Keratinocyte (primary cell): ENCODE measurements at regions not wholly inside any gene's neighbourhood (a gene's known extent, or its start where the extent isn't known, plus 50 kb on each side); places are given as distances from the start of the nearest gene placed in this dataset.
"Not testable (repeated sequence)": the region's sequence is repeated elsewhere in the genome, so short reads cannot be mapped to it uniquely, and the experiment has no call there.

ENCODE experiments used
- DNase-seq: peaks from one replicate; pipeline ENCODE4 v3.0.0-alpha.2; 2011; ENCODE audit warnings: low read depth, missing footprints, low spot score
- FAIRE-seq: peaks from 2 replicates; lab custom pipeline; 2011; peaks lifted over from hg19 to GRCh38; lab: Jason Lieb, UNC
- H2AFZ ChIP-seq: 2 replicates; pipeline ENCODE4 v1.6.0; 2012; ENCODE audit warnings: low read length, control low read depth, inconsistent platforms; ENCODE audit not compliant: control insufficient read depth
- H3K27ac ChIP-seq: 2 replicates; pipeline ENCODE4 v1.5.1; 2011; ENCODE audit warnings: low read length; ENCODE audit not compliant: control insufficient read depth, insufficient read depth
- H3K27me3 ChIP-seq: 3 replicates; pipeline ENCODE4 v1.6.0; 2011; ENCODE audit warnings: low read length; ENCODE audit not compliant: control insufficient read depth, insufficient read depth; ENCODE audit errors: extremely low read depth
- H3K36me3 ChIP-seq, 2 experiments: 2 replicates in 1 of 2; 3 replicates in 1 of 2; pipeline ENCODE4 v1.5.1; 2011; ENCODE audit warnings: low read length in 2 of 2, mild to moderate bottlenecking in 1 of 2; ENCODE audit not compliant: control insufficient read depth in 2 of 2, insufficient read depth in 2 of 2; ENCODE audit errors: extremely low read depth in 1 of 2
- H3K4me1 ChIP-seq: 3 replicates; pipeline ENCODE4 v1.5.1; 2011; ENCODE audit warnings: low read length; ENCODE audit not compliant: control insufficient read depth, insufficient read depth; ENCODE audit errors: extremely low read depth
- H3K4me2 ChIP-seq: 3 replicates; pipeline ENCODE4 v1.6.0; 2011; ENCODE audit warnings: low read depth, low read length; ENCODE audit not compliant: control insufficient read depth, insufficient read depth; ENCODE audit errors: extremely low read depth
- H3K4me3 ChIP-seq, 3 experiments: fragments of 200-600 bp in 1 of 3; sonication (generic) in 1 of 3; 2 replicates in 2 of 3; 3 replicates in 1 of 3; pipeline ENCODE4 v1.5.1; 2011 to 2016; ENCODE audit warnings: low read length in 3 of 3, mild to moderate bottlenecking in 3 of 3, control low read depth in 2 of 3, inconsistent platforms in 1 of 3, low read depth in 1 of 3, mixed read lengths in 1 of 3, mixed run types in 1 of 3, moderate library complexity in 1 of 3; ENCODE audit not compliant: control insufficient read depth in 2 of 3, insufficient read depth in 2 of 3; ENCODE audit errors: extremely low read depth in 1 of 3
- H3K79me2 ChIP-seq: 2 replicates; pipeline ENCODE4 v1.6.0; 2012; ENCODE audit warnings: low read length; ENCODE audit not compliant: control insufficient read depth, insufficient read depth
- H3K9ac ChIP-seq: 3 replicates; pipeline ENCODE4 v1.6.0; 2011; ENCODE audit warnings: low read length; ENCODE audit not compliant: control insufficient read depth, insufficient read depth; ENCODE audit errors: extremely low read depth
- H3K9me1 ChIP-seq: 3 replicates; pipeline ENCODE4 v1.6.0; 2011; ENCODE audit warnings: low read length; ENCODE audit not compliant: control insufficient read depth, insufficient read depth; ENCODE audit errors: extremely low read depth
- H3K9me3 ChIP-seq: 2 replicates; pipeline ENCODE4 v1.5.1; 2012; ENCODE audit warnings: low read depth, low read length; ENCODE audit not compliant: control insufficient read depth
- H4K20me1 ChIP-seq: 3 replicates; pipeline ENCODE4 v1.6.0; 2011; ENCODE audit warnings: low read length; ENCODE audit not compliant: control insufficient read depth, insufficient read depth; ENCODE audit errors: extremely low read depth
- EZH2 ChIP-seq: IDR thresholded peaks from one replicate; pipeline ENCODE4 v1.6.1; 2012; ENCODE audit warnings: inconsistent platforms, mild to moderate bottlenecking, low read length, moderate library complexity
- dilution Hi-C: fragments of 300-500 bp; cut with MboI; formaldehyde crosslinking; loops from one replicate; pipeline ENCODE4 v1.7.0; 2020; ENCODE audit warnings: low sequenced_read_pairs; ENCODE audit not compliant: extremely low pct_ligation_motif_present
- TF ChIP-seq, protein P1 (sequence below), 3 experiments: IDR thresholded peaks in 1 of 3; conservative IDR thresholded peaks in 1 of 3; optimal IDR thresholded peaks in 1 of 3; 2 replicates in 2 of 3; 3 replicates in 1 of 3; pipeline versions ENCODE3 to v1.5.1; 2011; ENCODE audit warnings: low read length in 3 of 3, mild to moderate bottlenecking in 3 of 3, moderate library complexity in 2 of 3, control low read depth in 1 of 3, inconsistent platforms in 1 of 3; ENCODE audit not compliant: insufficient read depth in 2 of 3; ENCODE audit errors: extremely low read depth in 1 of 3

DNA sequence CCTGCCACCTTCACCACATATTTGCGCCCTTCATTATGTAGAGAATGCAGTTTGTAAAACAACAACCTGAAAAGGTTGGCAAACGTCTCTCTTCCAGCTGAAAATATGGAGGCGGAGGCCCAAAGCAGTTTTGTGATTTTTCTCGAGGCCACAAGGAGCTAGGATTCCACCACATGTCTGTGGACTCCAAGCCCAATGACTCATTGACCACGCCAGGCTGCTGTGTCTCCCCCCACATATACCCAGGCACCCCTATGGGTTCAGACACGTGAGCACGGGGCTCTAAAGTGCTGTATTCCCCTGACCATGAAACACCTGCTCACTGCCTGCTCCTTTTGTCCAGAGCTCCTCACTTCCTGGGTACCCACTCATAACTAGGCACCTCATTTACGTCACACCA, 121.4 kb upstream of the CDH5 start:
- TF ChIP-seq, protein P1, sequence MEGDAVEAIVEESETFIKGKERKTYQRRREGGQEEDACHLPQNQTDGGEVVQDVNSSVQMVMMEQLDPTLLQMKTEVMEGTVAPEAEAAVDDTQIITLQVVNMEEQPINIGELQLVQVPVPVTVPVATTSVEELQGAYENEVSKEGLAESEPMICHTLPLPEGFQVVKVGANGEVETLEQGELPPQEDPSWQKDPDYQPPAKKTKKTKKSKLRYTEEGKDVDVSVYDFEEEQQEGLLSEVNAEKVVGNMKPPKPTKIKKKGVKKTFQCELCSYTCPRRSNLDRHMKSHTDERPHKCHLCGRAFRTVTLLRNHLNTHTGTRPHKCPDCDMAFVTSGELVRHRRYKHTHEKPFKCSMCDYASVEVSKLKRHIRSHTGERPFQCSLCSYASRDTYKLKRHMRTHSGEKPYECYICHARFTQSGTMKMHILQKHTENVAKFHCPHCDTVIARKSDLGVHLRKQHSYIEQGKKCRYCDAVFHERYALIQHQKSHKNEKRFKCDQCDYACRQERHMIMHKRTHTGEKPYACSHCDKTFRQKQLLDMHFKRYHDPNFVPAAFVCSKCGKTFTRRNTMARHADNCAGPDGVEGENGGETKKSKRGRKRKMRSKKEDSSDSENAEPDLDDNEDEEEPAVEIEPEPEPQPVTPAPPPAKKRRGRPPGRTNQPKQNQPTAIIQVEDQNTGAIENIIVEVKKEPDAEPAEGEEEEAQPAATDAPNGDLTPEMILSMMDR (optimal IDR thresholded peaks at IDR 0.05 in 1 of 3, IDR thresholded peaks at IDR 0.05 in 1 of 3, conservative IDR thresholded peaks at IDR 0.05 in 1 of 3; ENCODE audit: extremely low read depth in 1 of 3, insufficient read depth in 2 of 3, low read length in 3 of 3) = no peak
- TF ChIP-seq EZH2 = no peak
- H3K27me3 ChIP-seq = no peaks in the 10 kb centered on the region
- no peaks in the 10 kb centered on the region for H3K36me3 ChIP-seq
- no peaks in the 10 kb centered on the region for H3K9me1 ChIP-seq
- no peak overlapping the region for H2AFZ ChIP-seq
- no peak overlapping the region for H3K4me2 ChIP-seq
- H3K4me1 ChIP-seq = no peaks in the 10 kb centered on the region
- no peaks in the 10 kb centered on the region for H3K9me3 ChIP-seq
- dilution Hi-C loops = no loop called here
- H3K79me2 ChIP-seq = no peaks in the 10 kb centered on the region
- H3K4me3 ChIP-seq = no peak overlapping the region
- H3K9ac ChIP-seq = no peak overlapping the region
- H4K20me1 ChIP-seq = no peaks in the 10 kb centered on the region
- no peak for FAIRE-seq
- no peak overlapping the region for H3K27ac ChIP-seq
- DNase-seq = no peak

DNA sequence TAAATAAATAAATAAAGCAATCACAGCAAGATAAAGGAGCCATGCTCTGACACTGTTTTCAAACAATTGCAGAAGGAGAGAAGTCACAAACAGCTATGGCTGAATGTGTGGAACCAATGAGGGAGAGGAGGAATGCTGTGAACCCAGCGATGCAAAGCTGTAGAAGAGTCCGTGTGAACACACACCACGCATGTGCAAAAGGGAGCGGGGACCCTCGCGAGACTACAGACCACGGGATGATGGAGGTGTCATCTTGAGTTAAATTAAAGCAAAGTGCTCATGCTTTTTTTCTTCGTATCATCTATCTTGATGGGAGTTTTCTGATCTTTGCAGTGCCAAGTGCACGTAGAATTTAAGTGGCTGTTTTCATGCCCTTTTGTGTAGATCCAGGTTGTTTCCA, 123.8 kb upstream of the CDH5 start:
- Histone ChIP-seq H3K9me1 (no peaks in the 10 kb centered on the region), H4K20me1 (no peaks in the 10 kb centered on the region), H3K4me3 (no peak overlapping the region), H3K9me3 (peaks cover 2% of the 10 kb centered on the region), H3K27ac (no peak overlapping the region), H3K79me2 (no peaks in the 10 kb centered on the region), H2AFZ (no peak overlapping the region), H3K36me3 (no peaks in the 10 kb centered on the region), H3K4me2 (no peak overlapping the region), H3K4me1 (no peaks in the 10 kb centered on the region), H3K9ac (no peak overlapping the region), H3K27me3 (peaks cover 4% of the 10 kb centered on the region)
- TF ChIP-seq, protein P1 (optimal IDR thresholded peaks at IDR 0.05 in 1 of 3, IDR thresholded peaks at IDR 0.05 in 1 of 3, conservative IDR thresholded peaks at IDR 0.05 in 1 of 3; ENCODE audit: extremely low read depth in 1 of 3, insufficient read depth in 2 of 3, low read length in 3 of 3) = no peak
- TF ChIP-seq EZH2 = no peak
- dilution Hi-C loops = no loop called here
- FAIRE-seq = no peak
- DNase-seq = no peak

DNA sequence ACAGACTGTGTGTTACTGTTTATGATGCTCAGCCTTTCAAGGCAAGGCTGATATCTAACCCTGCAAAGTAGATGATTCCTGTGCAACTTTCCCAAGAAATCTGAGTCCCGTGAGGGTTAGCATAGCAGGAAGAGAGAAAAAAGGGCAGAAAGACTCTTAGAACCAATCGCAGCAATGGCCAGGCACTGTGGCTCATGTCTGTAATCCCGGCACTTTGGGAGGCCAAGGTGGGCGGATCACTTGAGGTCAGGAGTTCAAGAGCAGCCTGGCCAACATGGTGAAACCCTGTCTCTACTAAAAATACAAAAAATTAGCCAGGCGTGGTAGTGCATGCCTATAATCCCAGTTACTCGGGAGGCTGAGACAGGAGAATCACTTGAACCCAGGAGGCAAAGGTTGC, 124.3 kb upstream of the CDH5 start:
- H3K9ac ChIP-seq, H4K20me1 ChIP-seq, H3K27ac ChIP-seq, H3K9me1 ChIP-seq, H3K79me2 ChIP-seq, H3K9me3 ChIP-seq, H2AFZ ChIP-seq, FAIRE-seq, DNase-seq, H3K4me1 ChIP-seq, H3K4me2 ChIP-seq, H3K4me3 ChIP-seq, H3K27me3 ChIP-seq, dilution Hi-C loops, H3K36me3 ChIP-seq: not testable (repeated sequence)
